ENCODE measurements at regions not wholly inside any gene's neighbourhood (a gene's known extent, or its start where the extent isn't known, plus 50 kb on each side); places are given as distances from the start of the nearest gene placed in this dataset.
A peak's percentile ranks its signal among the peaks of the same experiment; 100 is the strongest.
"Not testable (repeated sequence)": the region's sequence is repeated elsewhere in the genome, so short reads cannot be mapped to it uniquely, and the experiment has no call there.

GRCh38 chr12:131269551-131269950, 315.8 kb downstream of the ADGRD1 start:
- ChIA-PET POLR2A (no interaction called here), CTCF (no interaction called here)
- Mint-ChIP-seq H3K9me3 (no peaks in the 10 kb centered on the region), H3K36me3 (no peaks in the 10 kb centered on the region), H3K4me1 (no peaks in the 10 kb centered on the region), H3K27me3 (no peaks in the 10 kb centered on the region), H3K4me3 (no peak overlapping the region), H3K27ac (peak overlapping the region in 1 of 9 donors; percentile 29)
- ATAC-seq = no peak
- intact Hi-C loops (cut with micrococcal nuclease) = no loop called here
- no peaks in the 10 kb centered on the region for H3K4me1 ChIP-seq (ENCODE audit: control insufficient read depth in 2 of 2, insufficient read depth in 2 of 2, low read length in 2 of 2)
- no peak overlapping the region for H3K4me3 ChIP-seq (ENCODE audit: low read length)
- no peaks in the 10 kb centered on the region for H3K9me3 ChIP-seq (ENCODE audit: control insufficient read depth in 2 of 3, low read length in 3 of 3)
- H3K36me3 ChIP-seq (ENCODE audit: control insufficient read depth in 2 of 3, insufficient read depth in 3 of 3, low read length in 3 of 3) = no peaks in the 10 kb centered on the region
- H3K27me3 ChIP-seq (ENCODE audit: control insufficient read depth in 2 of 2, insufficient read depth in 2 of 2, low read length in 2 of 2) = no peaks in the 10 kb centered on the region
- DNase-seq = no peak
- no peak overlapping the region for H3K27ac ChIP-seq (ENCODE audit: low read depth, low read length)

GRCh38 chr12:131269977-131270376, 316.3 kb downstream of the ADGRD1 start:
- POLR2A ChIA-PET; H3K36me3 Mint-ChIP-seq; H3K4me1 ChIP-seq (ENCODE audit: control insufficient read depth in 2 of 2, insufficient read depth in 2 of 2, low read length in 2 of 2); H3K27me3 ChIP-seq (ENCODE audit: control insufficient read depth in 2 of 2, insufficient read depth in 2 of 2, low read length in 2 of 2); H3K4me3 Mint-ChIP-seq; ATAC-seq; H3K27ac Mint-ChIP-seq; H3K27ac ChIP-seq (ENCODE audit: low read depth, low read length); H3K9me3 Mint-ChIP-seq; H3K9me3 ChIP-seq (ENCODE audit: control insufficient read depth in 2 of 3, low read length in 3 of 3); H3K27me3 Mint-ChIP-seq; H3K4me3 ChIP-seq (ENCODE audit: low read length); CTCF ChIA-PET; H3K36me3 ChIP-seq (ENCODE audit: control insufficient read depth in 2 of 3, insufficient read depth in 3 of 3, low read length in 3 of 3); H3K4me1 Mint-ChIP-seq; DNase-seq; intact Hi-C loops (cut with micrococcal nuclease): not testable (repeated sequence)

- H3K36me3 ChIP-seq (ENCODE audit: control insufficient read depth in 2 of 3, insufficient read depth in 3 of 3, low read length in 3 of 3) = no peaks in the 10 kb centered on the region
- DNase-seq (no peak), ATAC-seq (no peak)
- Mint-ChIP-seq H3K4me3 (no peak overlapping the region), H3K27ac (no peak overlapping the region), H3K9me3 (no peaks in the 10 kb centered on the region), H3K4me1 (no peaks in the 10 kb centered on the region), H3K27me3 (peaks cover 0 to 3% (median 0%) of the 10 kb centered on the region in 5 donors), H3K36me3 (no peaks in the 10 kb centered on the region)
- ChIA-PET CTCF (no interaction called here), POLR2A (no interaction called here)
- no peak overlapping the region for H3K4me3 ChIP-seq (ENCODE audit: low read length)
- no peaks in the 10 kb centered on the region for H3K27me3 ChIP-seq (ENCODE audit: control insufficient read depth in 2 of 2, insufficient read depth in 2 of 2, low read length in 2 of 2)
- no peaks in the 10 kb centered on the region for H3K4me1 ChIP-seq (ENCODE audit: control insufficient read depth in 2 of 2, insufficient read depth in 2 of 2, low read length in 2 of 2)
- no peaks in the 10 kb centered on the region for H3K9me3 ChIP-seq (ENCODE audit: control insufficient read depth in 2 of 3, low read length in 3 of 3)
- intact Hi-C loops (cut with micrococcal nuclease) = no loop called here
- no peak overlapping the region for H3K27ac ChIP-seq (ENCODE audit: low read depth, low read length)
Observed at GRCh38 chr12:131271724-131272123, 318.0 kb downstream of the ADGRD1 start.

GRCh38 chr12:131272283-131272814, 318.6 kb downstream of the ADGRD1 start:
- H3K4me1 Mint-ChIP-seq; H3K9me3 Mint-ChIP-seq; H3K4me1 ChIP-seq (ENCODE audit: control insufficient read depth in 2 of 2, insufficient read depth in 2 of 2, low read length in 2 of 2); H3K27ac ChIP-seq (ENCODE audit: low read depth, low read length); intact Hi-C loops (cut with micrococcal nuclease); H3K27ac Mint-ChIP-seq; H3K36me3 ChIP-seq (ENCODE audit: control insufficient read depth in 2 of 3, insufficient read depth in 3 of 3, low read length in 3 of 3); H3K36me3 Mint-ChIP-seq; H3K27me3 Mint-ChIP-seq; POLR2A ChIA-PET; DNase-seq; H3K4me3 ChIP-seq (ENCODE audit: low read length); ATAC-seq; H3K27me3 ChIP-seq (ENCODE audit: control insufficient read depth in 2 of 2, insufficient read depth in 2 of 2, low read length in 2 of 2); CTCF ChIA-PET; H3K4me3 Mint-ChIP-seq; H3K9me3 ChIP-seq (ENCODE audit: control insufficient read depth in 2 of 3, low read length in 3 of 3): not testable (repeated sequence)

GRCh38 chr12:131273291-131273845, 319.7 kb downstream of the ADGRD1 start:
- ATAC-seq = no peak
- Mint-ChIP-seq H3K36me3 (no peaks in the 10 kb centered on the region), H3K27ac (no peak overlapping the region), H3K27me3 (peaks cover 0 to 3% (median 0%) of the 10 kb centered on the region in 5 donors), H3K9me3 (no peaks in the 10 kb centered on the region), H3K4me1 (no peaks in the 10 kb centered on the region), H3K4me3 (no peak overlapping the region)
- no peaks in the 10 kb centered on the region for H3K9me3 ChIP-seq (ENCODE audit: control insufficient read depth in 2 of 3, low read length in 3 of 3)
- ChIA-PET CTCF (no interaction called here), POLR2A (no interaction called here)
- intact Hi-C loops (cut with micrococcal nuclease) = no loop called here
- no peak overlapping the region for H3K27ac ChIP-seq (ENCODE audit: low read depth, low read length)
- no peaks in the 10 kb centered on the region for H3K27me3 ChIP-seq (ENCODE audit: control insufficient read depth in 2 of 2, insufficient read depth in 2 of 2, low read length in 2 of 2)
- no peak for DNase-seq
- H3K4me3 ChIP-seq (ENCODE audit: low read length) = no peak overlapping the region
- H3K36me3 ChIP-seq (ENCODE audit: control insufficient read depth in 2 of 3, insufficient read depth in 3 of 3, low read length in 3 of 3) = no peaks in the 10 kb centered on the region
- H3K4me1 ChIP-seq (ENCODE audit: control insufficient read depth in 2 of 2, insufficient read depth in 2 of 2, low read length in 2 of 2) = no peaks in the 10 kb centered on the region

- no peak overlapping the region for H3K27ac ChIP-seq (ENCODE audit: low read depth, low read length)
- H3K27me3 ChIP-seq (ENCODE audit: control insufficient read depth in 2 of 2, insufficient read depth in 2 of 2, low read length in 2 of 2) = no peaks in the 10 kb centered on the region
- intact Hi-C loops (cut with micrococcal nuclease) = no loop called here
- Mint-ChIP-seq H3K36me3 (no peaks in the 10 kb centered on the region), H3K27ac (no peak overlapping the region), H3K4me3 (no peak overlapping the region), H3K27me3 (peaks cover 0 to 3% (median 0%) of the 10 kb centered on the region in 5 donors), H3K4me1 (no peaks in the 10 kb centered on the region), H3K9me3 (no peaks in the 10 kb centered on the region)
- no peaks in the 10 kb centered on the region for H3K4me1 ChIP-seq (ENCODE audit: control insufficient read depth in 2 of 2, insufficient read depth in 2 of 2, low read length in 2 of 2)
- no peak for DNase-seq
- CTCF ChIA-PET = no interaction called here
- no peak for ATAC-seq
- H3K9me3 ChIP-seq (ENCODE audit: control insufficient read depth in 2 of 3, low read length in 3 of 3) = no peaks in the 10 kb centered on the region
- POLR2A ChIA-PET = no interaction called here
- H3K36me3 ChIP-seq (ENCODE audit: control insufficient read depth in 2 of 3, insufficient read depth in 3 of 3, low read length in 3 of 3) = no peaks in the 10 kb centered on the region
- no peak overlapping the region for H3K4me3 ChIP-seq (ENCODE audit: low read length)
Observed at GRCh38 chr12:131274061-131274460, 320.4 kb downstream of the ADGRD1 start.

GRCh38 chr12:131274906-131275305, 321.2 kb downstream of the ADGRD1 start:
- intact Hi-C loops (cut with micrococcal nuclease) = no loop called here
- H3K4me1 Mint-ChIP-seq = no peaks in the 10 kb centered on the region
- Histone ChIP-seq H3K27ac (ENCODE audit: low read depth, low read length) (no peak overlapping the region), H3K27me3 (ENCODE audit: control insufficient read depth in 2 of 2, insufficient read depth in 2 of 2, low read length in 2 of 2) (no peaks in the 10 kb centered on the region), H3K36me3 (ENCODE audit: control insufficient read depth in 2 of 3, insufficient read depth in 3 of 3, low read length in 3 of 3) (no peaks in the 10 kb centered on the region), H3K4me3 (ENCODE audit: low read length) (no peak overlapping the region), H3K9me3 (ENCODE audit: control insufficient read depth in 2 of 3, low read length in 3 of 3) (no peaks in the 10 kb centered on the region), H3K4me1 (ENCODE audit: control insufficient read depth in 2 of 2, insufficient read depth in 2 of 2, low read length in 2 of 2) (no peaks in the 10 kb centered on the region)
- DNase-seq = no peak
- H3K27ac Mint-ChIP-seq = no peak overlapping the region
- no peaks in the 10 kb centered on the region for H3K9me3 Mint-ChIP-seq
- no peaks in the 10 kb centered on the region for H3K36me3 Mint-ChIP-seq
- CTCF ChIA-PET = no interaction called here
- peaks cover 0 to 6% (median 0%) of the 10 kb centered on the region in 5 donors for H3K27me3 Mint-ChIP-seq
- POLR2A ChIA-PET = no interaction called here
- no peak overlapping the region for H3K4me3 Mint-ChIP-seq
- ATAC-seq = no peak

All from naive thymus-derived CD4-positive, alpha-beta T cell (primary cell).